ENCODE measurements at regions not wholly inside any gene's neighbourhood (a gene's known extent, or its start where the extent isn't known, plus 50 kb on each side); places are given as distances from the start of the nearest gene placed in this dataset.
"Not testable (repeated sequence)": the region's sequence is repeated elsewhere in the genome, so short reads cannot be mapped to it uniquely, and the experiment has no call there.

GRCh38 chr1:204791453-204792353, 79.0 kb upstream of the NFASC start:
- H3K9me3 ChIP-seq = no peaks in the 10 kb centered on the region
- no peak overlapping the region for H3K4me3 ChIP-seq (replicated peaks in 1 of 3)
- H3K4me1 ChIP-seq = no peaks in the 10 kb centered on the region
- no peaks in the 10 kb centered on the region for H3K36me3 ChIP-seq
- intact Hi-C loops (cut with DNase I) = no loop called here
- no peak overlapping the region for H3K27ac ChIP-seq
- TF ChIP-seq POLR2A (IDR thresholded peaks at IDR 0.05) = no peak
- TF ChIP-seq, protein P1, sequence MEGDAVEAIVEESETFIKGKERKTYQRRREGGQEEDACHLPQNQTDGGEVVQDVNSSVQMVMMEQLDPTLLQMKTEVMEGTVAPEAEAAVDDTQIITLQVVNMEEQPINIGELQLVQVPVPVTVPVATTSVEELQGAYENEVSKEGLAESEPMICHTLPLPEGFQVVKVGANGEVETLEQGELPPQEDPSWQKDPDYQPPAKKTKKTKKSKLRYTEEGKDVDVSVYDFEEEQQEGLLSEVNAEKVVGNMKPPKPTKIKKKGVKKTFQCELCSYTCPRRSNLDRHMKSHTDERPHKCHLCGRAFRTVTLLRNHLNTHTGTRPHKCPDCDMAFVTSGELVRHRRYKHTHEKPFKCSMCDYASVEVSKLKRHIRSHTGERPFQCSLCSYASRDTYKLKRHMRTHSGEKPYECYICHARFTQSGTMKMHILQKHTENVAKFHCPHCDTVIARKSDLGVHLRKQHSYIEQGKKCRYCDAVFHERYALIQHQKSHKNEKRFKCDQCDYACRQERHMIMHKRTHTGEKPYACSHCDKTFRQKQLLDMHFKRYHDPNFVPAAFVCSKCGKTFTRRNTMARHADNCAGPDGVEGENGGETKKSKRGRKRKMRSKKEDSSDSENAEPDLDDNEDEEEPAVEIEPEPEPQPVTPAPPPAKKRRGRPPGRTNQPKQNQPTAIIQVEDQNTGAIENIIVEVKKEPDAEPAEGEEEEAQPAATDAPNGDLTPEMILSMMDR (IDR thresholded peaks at IDR 0.05) = peak; percentile 40 to 86 (median 52)
- no peaks in the 10 kb centered on the region for H3K27me3 ChIP-seq
- peak; percentile 72 to 76 for DNase-seq
- 28 to 30% methylated on average over 15 of the region's 15 CpGs for WGBS, 2 donors

DNA sequence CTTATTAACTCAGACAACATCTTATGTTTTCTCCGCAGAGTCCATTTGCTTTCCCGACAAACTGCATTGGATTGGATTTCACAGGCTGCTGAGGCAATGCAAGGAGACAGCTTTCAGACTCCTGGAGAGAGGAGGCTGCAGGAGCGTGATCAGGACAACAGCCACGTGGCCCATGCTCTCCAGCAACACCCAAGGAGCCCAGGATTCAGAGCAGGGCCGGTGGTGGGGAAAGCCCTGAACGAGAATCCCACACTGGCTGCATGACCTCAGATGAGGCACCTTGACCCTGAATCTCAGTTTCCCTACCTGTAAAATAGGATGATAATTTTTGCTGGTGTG, 78.3 kb upstream of the NFASC start:
- H3K4me3 ChIP-seq (replicated peaks in 1 of 3) = no peak overlapping the region
- intact Hi-C loops (cut with DNase I) = no loop called here
- H3K27me3 ChIP-seq = no peaks in the 10 kb centered on the region
- no peaks in the 10 kb centered on the region for H3K4me1 ChIP-seq
- no peak for TF ChIP-seq POLR2A (IDR thresholded peaks at IDR 0.05)
- TF ChIP-seq, protein P1 (IDR thresholded peaks at IDR 0.05) = no peak
- H3K9me3 ChIP-seq = no peaks in the 10 kb centered on the region
- no peak for DNase-seq
- no peak overlapping the region for H3K27ac ChIP-seq
- 66 to 71% methylated on average over 6 of the region's 6 CpGs for WGBS, 2 donors
- no peaks in the 10 kb centered on the region for H3K36me3 ChIP-seq

DNA sequence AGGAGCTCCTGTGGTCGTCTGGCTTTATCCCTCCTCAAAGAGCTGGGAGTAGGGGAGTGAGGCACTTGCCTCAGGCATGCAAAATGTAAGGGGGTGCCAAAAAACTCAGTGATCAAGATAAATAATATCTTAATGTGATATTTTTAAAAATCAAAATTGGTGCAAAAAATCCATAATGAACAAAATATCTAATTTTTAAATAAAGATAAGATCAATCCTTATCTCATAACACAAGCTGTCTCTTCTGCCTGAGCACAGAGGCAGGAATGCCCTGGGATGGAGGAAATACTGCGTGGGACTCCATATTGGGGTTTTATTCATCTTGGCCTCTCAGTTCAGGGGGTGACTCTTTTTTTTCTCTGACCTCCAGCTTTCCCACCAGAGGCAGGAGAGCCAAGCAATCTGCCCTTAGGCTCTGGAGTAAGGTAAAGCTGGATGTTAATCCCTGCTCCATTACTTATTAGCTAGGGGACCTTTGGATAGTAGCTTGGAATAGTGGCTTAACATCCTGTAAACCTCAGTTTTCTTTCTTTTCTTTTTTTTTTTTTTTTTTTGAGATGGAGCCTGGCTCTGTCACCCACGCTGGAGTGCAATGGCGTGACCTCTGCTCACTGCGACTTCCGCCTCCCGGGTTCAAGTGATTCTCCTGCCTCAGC, 77.3 kb upstream of the NFASC start:
- Histone ChIP-seq H3K36me3 (no peaks in the 10 kb centered on the region), H3K9me3 (no peaks in the 10 kb centered on the region), H3K4me3 (replicated peaks in 1 of 3) (no peak overlapping the region), H3K4me1 (no peaks in the 10 kb centered on the region), H3K27ac (no peak overlapping the region), H3K27me3 (no peaks in the 10 kb centered on the region)
- no peak for TF ChIP-seq POLR2A (IDR thresholded peaks at IDR 0.05)
- TF ChIP-seq, protein P1 (IDR thresholded peaks at IDR 0.05) = no peak
- intact Hi-C loops (cut with DNase I) = no loop called here
- 83 to 86% methylated on average over 7 of the region's 7 CpGs for WGBS, 2 donors
- DNase-seq = no peak

- H3K27ac ChIP-seq; H3K9me3 ChIP-seq; H3K4me1 ChIP-seq; H3K36me3 ChIP-seq; H3K27me3 ChIP-seq; H3K4me3 ChIP-seq (replicated peaks in 1 of 3); intact Hi-C loops (cut with DNase I); DNase-seq: not testable (repeated sequence)
- WGBS, 2 donors = 87 to 94% methylated on average over 2 of the region's 2 CpGs
These were observed 73.8 kb upstream of the NFASC start for GRCh38 chr1:204796886-204797285.

- no peak for DNase-seq
- no peaks in the 10 kb centered on the region for H3K36me3 ChIP-seq
- no peaks in the 10 kb centered on the region for H3K9me3 ChIP-seq
- 72 to 80% methylated on average over 2 of the region's 2 CpGs for WGBS, 2 donors
- TF ChIP-seq, protein P1 (IDR thresholded peaks at IDR 0.05) = no peak
- TF ChIP-seq POLR2A (IDR thresholded peaks at IDR 0.05) = no peak
- no peaks in the 10 kb centered on the region for H3K27me3 ChIP-seq
- intact Hi-C loops (cut with DNase I) = no loop called here
- no peak overlapping the region for H3K4me3 ChIP-seq (replicated peaks in 1 of 3)
- H3K27ac ChIP-seq = no peak overlapping the region
- H3K4me1 ChIP-seq = no peaks in the 10 kb centered on the region
These were observed 73.3 kb upstream of the NFASC start for GRCh38 chr1:204797401-204797800.
